H1 (cell line): ENCODE measurements at regions not wholly inside any gene's neighbourhood (a gene's known extent, or its start where the extent isn't known, plus 50 kb on each side); places are given as distances from the start of the nearest gene placed in this dataset.

ENCODE experiments used
- CTCF ChIA-PET: fragments of 300-600 bp; sonication (Branson Sonifier 250); formaldehyde crosslinking; loops from one replicate; lab custom pipeline; 2021; ENCODE audit not compliant: partially characterized antibody; lab: Charles Lee
- POLR2A ChIA-PET: fragments of 300-600 bp; sonication (Branson Sonifier 250); formaldehyde crosslinking; loops from one replicate; lab custom pipeline; 2021; ENCODE audit warnings: inconsistent platforms; ENCODE audit not compliant: partially characterized antibody; lab: Charles Lee
- DNase-seq, 2 experiments: peaks; one replicate each; pipeline versions ENCODE4 v3.0.0 to v3.0.0-alpha.2; 2010 to 2022; ENCODE audit warnings: low spot score in 2 of 2, low read depth in 1 of 2, mixed read lengths in 1 of 2
- FAIRE-seq: peaks from 2 replicates; lab custom pipeline; 2011; peaks lifted over from hg19 to GRCh38; lab: Jason Lieb, UNC
- H2AFZ ChIP-seq: 2 replicates; pipeline ENCODE4 v1.8.1; 2012; ENCODE audit warnings: low read length, inconsistent platforms
- H2AK5ac ChIP-seq: 2 replicates; pipeline ENCODE4 v1.6.1; 2013; ENCODE audit warnings: low read depth, low read length
- H2BK120ac ChIP-seq: replicated peaks from 2 replicates; pipeline ENCODE3; 2013; ENCODE audit warnings: low read depth, low read length, inconsistent platforms
- H2BK12ac ChIP-seq: 2 replicates; pipeline ENCODE4 v1.6.1; 2013; ENCODE audit warnings: low read depth, low read length
- H2BK15ac ChIP-seq: 2 replicates; pipeline ENCODE4 v1.6.1; 2013; ENCODE audit warnings: low read length
- H2BK20ac ChIP-seq: 2 replicates; pipeline ENCODE4 v1.6.1; 2013; ENCODE audit warnings: low read length
- H2BK5ac ChIP-seq: 2 replicates; pipeline ENCODE4 v1.6.1; 2013; ENCODE audit warnings: low read depth, low read length
- H3K14ac ChIP-seq: 2 replicates; pipeline ENCODE4 v1.6.1; 2013; ENCODE audit warnings: inconsistent platforms; ENCODE audit not compliant: insufficient read length
- H3K18ac ChIP-seq: 2 replicates; pipeline ENCODE4 v1.6.1; 2013; ENCODE audit warnings: low read length; ENCODE audit errors: extremely low read depth
- H3K23ac ChIP-seq: 2 replicates; pipeline ENCODE4 v1.6.1; 2013; ENCODE audit warnings: inconsistent platforms; ENCODE audit not compliant: insufficient read length
- H3K23me2 ChIP-seq: 2 replicates; pipeline ENCODE4 v1.6.1; 2013; ENCODE audit warnings: low read depth, low read length
- H3K27ac ChIP-seq: 2 replicates; pipeline ENCODE4 v1.6.1; 2011; ENCODE audit warnings: low read depth, low read length, inconsistent platforms
- H3K27me3 ChIP-seq, 4 experiments: replicated peaks in 1 of 4; 1 replicate in 1 of 4; 2 replicates in 3 of 4; pipeline versions ENCODE4 v1.6.1 to v1.8.1; 2011 to 2013; ENCODE audit warnings: low read length in 3 of 4, mild to moderate bottlenecking in 3 of 4, inconsistent platforms in 2 of 4, mixed read lengths in 2 of 4, moderate library complexity in 1 of 4; ENCODE audit not compliant: control insufficient read depth in 3 of 4, insufficient read depth in 3 of 4; ENCODE audit errors: extremely low read depth in 1 of 4
- H3K36me3 ChIP-seq, 4 experiments: 2 replicates each; pipeline versions ENCODE4 v1.6.1 to v1.8.1; 2011 to 2013; ENCODE audit warnings: mild to moderate bottlenecking in 4 of 4, low read length in 3 of 4, moderate library complexity in 2 of 4, control low read depth in 1 of 4, inconsistent platforms in 1 of 4; ENCODE audit not compliant: insufficient read depth in 4 of 4, control insufficient read depth in 2 of 4
- H3K4ac ChIP-seq: replicated peaks from 2 replicates; pipeline ENCODE3; 2013; ENCODE audit warnings: low read length, low read depth, mixed read lengths, inconsistent platforms; ENCODE audit not compliant: insufficient read length
- H3K4me1 ChIP-seq, 4 experiments: replicated peaks in 1 of 4; 1 replicate in 1 of 4; 2 replicates in 3 of 4; pipeline versions ENCODE4 v1.6.1 to v1.8.1; 2011 to 2013; ENCODE audit warnings: low read length in 3 of 4, inconsistent platforms in 2 of 4, mixed read lengths in 1 of 4; ENCODE audit not compliant: insufficient read depth in 4 of 4, control insufficient read depth in 3 of 4
- H3K4me2 ChIP-seq, 2 experiments: 2 replicates each; pipeline versions ENCODE4 v1.6.1 to v1.8.1; 2011 to 2013; ENCODE audit warnings: low read depth in 2 of 2, low read length in 2 of 2, control low read depth in 1 of 2, inconsistent platforms in 1 of 2, mild to moderate bottlenecking in 1 of 2; ENCODE audit not compliant: insufficient read depth in 1 of 2
- H3K4me3 ChIP-seq, 4 experiments: fragments of 200-600, 300-600 bp in 1 of 4; sonication (generic), shearing (Covaris generic), sonication (Bioruptor Twin) in 1 of 4; 2 replicates each; pipeline versions ENCODE4 v1.5.1 to v1.8.1; 2011 to 2016; ENCODE audit warnings: low read length in 4 of 4, low read depth in 3 of 4, control low read depth in 2 of 4, inconsistent platforms in 2 of 4, mild to moderate bottlenecking in 2 of 4, mixed read lengths in 1 of 4, moderate library complexity in 1 of 4; ENCODE audit not compliant: insufficient read depth in 2 of 4; ENCODE audit errors: extremely low read depth in 1 of 4
- H3K56ac ChIP-seq: replicated peaks from 2 replicates; pipeline ENCODE3; 2013; ENCODE audit warnings: low read depth, mild to moderate bottlenecking, mixed read lengths, low read length, inconsistent platforms; ENCODE audit not compliant: insufficient read length
- H3K79me1 ChIP-seq: 2 replicates; pipeline ENCODE4 v1.6.1; 2013; ENCODE audit warnings: low read depth, low read length, control low read depth
- H3K79me2 ChIP-seq, 2 experiments: 2 replicates each; pipeline versions ENCODE4 v1.6.1 to v1.8.1; 2012 to 2013; ENCODE audit warnings: low read length in 2 of 2, mild to moderate bottlenecking in 2 of 2, inconsistent platforms in 1 of 2; ENCODE audit not compliant: insufficient read depth in 2 of 2, control insufficient read depth in 1 of 2
- H3K9ac ChIP-seq, 4 experiments: replicated peaks in 1 of 4; 1 replicate in 1 of 4; 2 replicates in 3 of 4; pipeline versions ENCODE4 v1.6.1 to v1.8.1; 2011 to 2013; ENCODE audit warnings: low read depth in 3 of 4, low read length in 3 of 4, control low read depth in 2 of 4, mild to moderate bottlenecking in 2 of 4, moderate library complexity in 2 of 4, inconsistent platforms in 1 of 4; ENCODE audit errors: extremely low read depth in 1 of 4
- H3K9me3 ChIP-seq, 2 experiments: 2 replicates each; pipeline versions ENCODE4 v1.6.1 to v1.8.1; 2012 to 2013; ENCODE audit warnings: mild to moderate bottlenecking in 2 of 2, moderate library complexity in 2 of 2, control low read depth in 1 of 2, inconsistent platforms in 1 of 2, low read depth in 1 of 2, low read length in 1 of 2, mixed read lengths in 1 of 2; ENCODE audit not compliant: insufficient read depth in 2 of 2
- H4K20me1 ChIP-seq, 2 experiments: replicated peaks in 1 of 2; 2 replicates each; pipeline versions ENCODE3 to v1.8.1; 2011 to 2013; ENCODE audit warnings: inconsistent platforms in 2 of 2, low read length in 2 of 2, mild to moderate bottlenecking in 1 of 2; ENCODE audit not compliant: insufficient read depth in 2 of 2, control insufficient read depth in 1 of 2
- H4K5ac ChIP-seq: 2 replicates; pipeline ENCODE4 v1.6.1; 2013; ENCODE audit warnings: low read length, low read depth, mixed read lengths, inconsistent platforms; ENCODE audit not compliant: insufficient read length
- H4K8ac ChIP-seq: 2 replicates; pipeline ENCODE4 v1.8.0; 2013; ENCODE audit warnings: mild to moderate bottlenecking, moderate library complexity, low read length, inconsistent platforms; ENCODE audit not compliant: insufficient read depth; ENCODE audit errors: extremely low read depth
- H4K91ac ChIP-seq: replicated peaks from 2 replicates; pipeline ENCODE3; 2013; ENCODE audit warnings: low read length, mixed read lengths, inconsistent platforms; ENCODE audit not compliant: insufficient read length
- BRCA1 ChIP-seq: IDR thresholded peaks from 2 replicates; pipeline ENCODE4 v1.6.1; 2012; ENCODE audit warnings: low read depth, low read length, improper control_type of control experiment
- CREB1 ChIP-seq: IDR thresholded peaks from 2 replicates; pipeline ENCODE4 v1.6.1; 2012; ENCODE audit warnings: inconsistent platforms
- CTCF ChIP-seq, 3 experiments: IDR thresholded peaks; 1 replicate in 2 of 3; 2 replicates in 1 of 3; pipeline versions ENCODE4 v1.5.1 to v1.6.1; 2011; ENCODE audit warnings: low read length in 3 of 3, mild to moderate bottlenecking in 3 of 3, inconsistent platforms in 2 of 3, low read depth in 1 of 3, moderate library complexity in 1 of 3; ENCODE audit not compliant: insufficient read depth in 1 of 3; ENCODE audit errors: control extremely low read depth in 1 of 3
- FOSL1 ChIP-seq: IDR thresholded peaks from 2 replicates; pipeline ENCODE4 v1.6.1; 2011; ENCODE audit warnings: mild to moderate bottlenecking, low read depth, low read length, moderate library complexity; ENCODE audit not compliant: insufficient read depth
- GABPA ChIP-seq: IDR thresholded peaks from 2 replicates; pipeline ENCODE4 v1.6.1; 2011; ENCODE audit warnings: mild to moderate bottlenecking, low read length, moderate library complexity, borderline replicate concordance; ENCODE audit not compliant: insufficient read depth
- JUND ChIP-seq: IDR thresholded peaks from 2 replicates; pipeline ENCODE4 v1.6.1; 2011; ENCODE audit warnings: mild to moderate bottlenecking, improper control_type of control experiment, low read length
- RNF2 ChIP-seq: fragments of 200-900, 300-1000 bp; sonication (generic); IDR thresholded peaks from 2 replicates; pipeline ENCODE4 v1.7.1; 2016; ENCODE audit warnings: borderline replicate concordance, low read depth, mild to moderate bottlenecking, antibody characterized with exemption, low read length; ENCODE audit not compliant: poor library complexity, severe bottlenecking; ENCODE audit errors: missing control alignments
- WGBS, 2 experiments: shearing (Covaris generic) in 1 of 2; methylation state at CpG; one replicate each; pipeline versions ENCODE4 v1.1.6 to v1.1.7; 2013 to 2015; ENCODE audit warnings: low lambda C conversion rate in 2 of 2, mixed read lengths in 2 of 2, inconsistent platforms in 1 of 2, low coverage in 1 of 2, missing lambda C conversion rate in 1 of 2; ENCODE audit not compliant: insufficient replicate concordance in 2 of 2, insufficient coverage in 1 of 2, insufficient read length in 1 of 2; ENCODE audit errors: extremely low coverage in 1 of 2, missing lambda C conversion rate in 1 of 2; 5-methylcytosine and 5-hydroxymethylcytosine counted together

- 89% methylated on average over 3 of the region's 3 CpGs; no CpG with 5 or more reads in 1 of the 2 experiments for WGBS, 2 experiments
- POLR2A ChIA-PET, result interaction anchor here (1.6 kb wide), 1 partner anchor 17 kb away, joined by 7 read pairs; no protein-coding TSS in a partner anchor
- H2BK15ac ChIP-seq, result no peak overlapping the region
- no peak overlapping the region for H2BK120ac ChIP-seq
- H2BK12ac ChIP-seq, result no peak overlapping the region
- H3K23me2 ChIP-seq, result peaks cover 7% of the 10 kb centered on the region; the same call in 1 of the 2 replicates
- H4K91ac ChIP-seq, result no peak overlapping the region
- no peaks in the 10 kb centered on the region for H3K9me3 ChIP-seq
- no peaks in the 10 kb centered on the region for H4K20me1 ChIP-seq
- H3K4me3 ChIP-seq, result no peak overlapping the region
- no peak for DNase-seq
- CTCF ChIA-PET, result interaction anchor here (0.7 kb wide), 1 partner anchor 523 kb away, joined by 3 read pairs; no protein-coding TSS in a partner anchor
- H2BK5ac ChIP-seq, result no peak overlapping the region
- no peaks in the 10 kb centered on the region for H3K36me3 ChIP-seq
- no peak overlapping the region for H2BK20ac ChIP-seq
- H3K4ac ChIP-seq, result no peak overlapping the region
- no peak overlapping the region for H3K4me2 ChIP-seq
- H3K23ac ChIP-seq, result no peak overlapping the region
- no peak overlapping the region for H4K8ac ChIP-seq
- H3K18ac ChIP-seq, result no peak overlapping the region
- H3K27me3 ChIP-seq, result no peaks in the 10 kb centered on the region
- H3K56ac ChIP-seq, result no peak overlapping the region
- H3K79me2 ChIP-seq, result no peaks in the 10 kb centered on the region
- no peak overlapping the region for H3K14ac ChIP-seq
- no peak overlapping the region for H3K27ac ChIP-seq
- no peak overlapping the region for H2AFZ ChIP-seq
- no peak overlapping the region for H4K5ac ChIP-seq
- no peaks in the 10 kb centered on the region for H3K79me1 ChIP-seq
- H2AK5ac ChIP-seq, result no peak overlapping the region
- no peak for FAIRE-seq
- H3K9ac ChIP-seq, result no peak overlapping the region
- peaks cover 5 to 9% (median 6%) of the 10 kb centered on the region in 4 experiments for H3K4me1 ChIP-seq
- TF ChIP-seq GABPA (no peak), JUND (no peak), RNF2 (no peak), CREB1 (no peak), CTCF (IDR thresholded peaks at IDR 0.05; ENCODE audit: control extremely low read depth in 1 of 3, insufficient read depth in 1 of 3, low read depth in 1 of 3, low read length in 3 of 3) (no peak), BRCA1 (no peak), FOSL1 (no peak)
Observed at GRCh38 chr10:31601136-31601535, 282.1 kb downstream of the ZEB1 start.
